C4-2B (cell line): ENCODE measurements at regions not wholly inside any gene's neighbourhood (a gene's known extent, or its start where the extent isn't known, plus 50 kb on each side); places are given as distances from the start of the nearest gene placed in this dataset.

Experiments used
- H3K27ac ChIP-seq: fragments of 450-650 bp; 2 replicates; pipeline ENCODE4 v1.5.1; 2017
- CTCF ChIP-seq: fragments of 450-650 bp; conservative IDR thresholded peaks from 2 replicates; pipeline ENCODE4 v1.5.1; 2017; ENCODE audit warnings: mild to moderate bottlenecking
- ZFX ChIP-seq: fragments of 450-650 bp; IDR thresholded peaks from 2 replicates; pipeline ENCODE4 v1.6.1; 2017

- TF ChIP-seq CTCF (no peak), ZFX (no peak)
- H3K27ac ChIP-seq: no peak overlapping the region
These were observed 79.3 kb downstream of the PCTP start for GRCh38 chr17:55829995-55830612.

- no peak overlapping the region for H3K27ac ChIP-seq
- no peak for TF ChIP-seq CTCF
- TF ChIP-seq ZFX: no peak
These were observed 80.0 kb downstream of the PCTP start for GRCh38 chr17:55830699-55831471.

- H3K27ac ChIP-seq: no peak overlapping the region
- TF ChIP-seq ZFX (no peak), CTCF (no peak)
These were observed 82.5 kb downstream of the PCTP start for GRCh38 chr17:55833306-55833705.

- peak; percentile 12 for TF ChIP-seq CTCF
- no peak for TF ChIP-seq ZFX
- H3K27ac ChIP-seq: no peak overlapping the region
These were observed 91.7 kb downstream of the PCTP start for GRCh38 chr17:55842405-55843158.

- H3K27ac ChIP-seq: no peak overlapping the region
- TF ChIP-seq ZFX (no peak), CTCF (no peak)
These were observed 92.9 kb downstream of the PCTP start for GRCh38 chr17:55843785-55844184.

GRCh38 chr17:55845385-55845784 is 94.5 kb downstream of the PCTP start:
- TF ChIP-seq CTCF (peak; percentile 19), ZFX (no peak)
- H3K27ac ChIP-seq: no peak overlapping the region

GRCh38 chr17:55846745-55847144 is 95.9 kb downstream of the PCTP start:
- TF ChIP-seq ZFX (no peak), CTCF (no peak)
- no peak overlapping the region for H3K27ac ChIP-seq
